ENCODE measurements at regions not wholly inside any gene's neighbourhood (a gene's known extent, or its start where the extent isn't known, plus 50 kb on each side); places are given as distances from the start of the nearest gene placed in this dataset.

DNA sequence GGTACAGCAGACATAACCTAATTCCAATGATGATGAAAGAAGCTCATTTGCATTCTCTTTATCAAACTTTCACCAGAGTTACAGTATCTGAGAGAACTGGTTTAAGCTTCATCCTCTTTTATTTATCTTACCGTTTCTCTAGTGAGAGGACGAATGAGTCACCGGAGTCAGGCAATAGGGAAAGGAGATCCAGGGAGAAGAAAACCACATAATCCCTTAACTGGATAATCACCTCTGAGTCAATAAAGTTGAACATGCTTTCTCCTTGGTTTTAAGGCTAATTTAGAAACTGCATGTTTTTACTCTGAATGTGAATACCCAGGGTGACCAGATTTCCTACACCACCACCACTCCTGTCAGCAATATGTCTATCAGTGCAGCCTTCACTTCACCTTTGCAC, 313.7 kb upstream of the TBX18 start:
- TF ChIP-seq, protein P1, sequence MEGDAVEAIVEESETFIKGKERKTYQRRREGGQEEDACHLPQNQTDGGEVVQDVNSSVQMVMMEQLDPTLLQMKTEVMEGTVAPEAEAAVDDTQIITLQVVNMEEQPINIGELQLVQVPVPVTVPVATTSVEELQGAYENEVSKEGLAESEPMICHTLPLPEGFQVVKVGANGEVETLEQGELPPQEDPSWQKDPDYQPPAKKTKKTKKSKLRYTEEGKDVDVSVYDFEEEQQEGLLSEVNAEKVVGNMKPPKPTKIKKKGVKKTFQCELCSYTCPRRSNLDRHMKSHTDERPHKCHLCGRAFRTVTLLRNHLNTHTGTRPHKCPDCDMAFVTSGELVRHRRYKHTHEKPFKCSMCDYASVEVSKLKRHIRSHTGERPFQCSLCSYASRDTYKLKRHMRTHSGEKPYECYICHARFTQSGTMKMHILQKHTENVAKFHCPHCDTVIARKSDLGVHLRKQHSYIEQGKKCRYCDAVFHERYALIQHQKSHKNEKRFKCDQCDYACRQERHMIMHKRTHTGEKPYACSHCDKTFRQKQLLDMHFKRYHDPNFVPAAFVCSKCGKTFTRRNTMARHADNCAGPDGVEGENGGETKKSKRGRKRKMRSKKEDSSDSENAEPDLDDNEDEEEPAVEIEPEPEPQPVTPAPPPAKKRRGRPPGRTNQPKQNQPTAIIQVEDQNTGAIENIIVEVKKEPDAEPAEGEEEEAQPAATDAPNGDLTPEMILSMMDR (conservative IDR thresholded peaks at IDR 0.05 in 1 of 2, IDR thresholded peaks at IDR 0.05 in 1 of 2; ENCODE audit: extremely low read depth in 1 of 2, insufficient read depth in 1 of 2, low read depth in 1 of 2, low read length in 2 of 2) = no peak
- no peak for TF ChIP-seq EZH2 (IDR thresholded peaks at IDR 0.05; ENCODE audit: borderline replicate concordance, low read length)
